ENCODE measurements at regions not wholly inside any gene's neighbourhood (a gene's known extent, or its start where the extent isn't known, plus 50 kb on each side); places are given as distances from the start of the nearest gene placed in this dataset.

- H3K27ac ChIP-seq = no peak overlapping the region
- no peaks in the 10 kb centered on the region for H3K9me3 ChIP-seq
- no peaks in the 10 kb centered on the region for H3K36me3 ChIP-seq
- H3K4me1 ChIP-seq = peaks cover 0 to 6% of the 10 kb centered on the region in 2 donors
- no peak for DNase-seq (ENCODE audit: low spot score)
- no peak for TF ChIP-seq CTCF (IDR thresholded peaks at IDR 0.05)
- no peak overlapping the region for H3K4me3 ChIP-seq
- H3K27me3 ChIP-seq = no peaks in the 10 kb centered on the region
These were observed 181.0 kb upstream of the ANKRD28 start for GRCh38 chr3:15978801-15979200.

GRCh38 chr3:15979495-15979894 lies 181.7 kb upstream of the ANKRD28 start:
- peaks cover 0 to 6% of the 10 kb centered on the region in 2 donors for H3K4me1 ChIP-seq
- no peaks in the 10 kb centered on the region for H3K9me3 ChIP-seq
- no peak for TF ChIP-seq CTCF (IDR thresholded peaks at IDR 0.05)
- no peak for DNase-seq (ENCODE audit: low spot score)
- no peak overlapping the region for H3K4me3 ChIP-seq
- no peaks in the 10 kb centered on the region for H3K36me3 ChIP-seq
- no peaks in the 10 kb centered on the region for H3K27me3 ChIP-seq
- no peak overlapping the region for H3K27ac ChIP-seq

- no peak for TF ChIP-seq CTCF (IDR thresholded peaks at IDR 0.05)
- H3K27me3 ChIP-seq = no peaks in the 10 kb centered on the region
- no peak for DNase-seq (ENCODE audit: low spot score)
- H3K27ac ChIP-seq = no peak overlapping the region
- H3K36me3 ChIP-seq = no peaks in the 10 kb centered on the region
- H3K4me3 ChIP-seq = no peak overlapping the region
- peaks cover 0 to 6% of the 10 kb centered on the region in 2 donors for H3K4me1 ChIP-seq
- H3K9me3 ChIP-seq = peaks cover 0 to 2% of the 10 kb centered on the region in 2 donors
These were observed 182.1 kb upstream of the ANKRD28 start for GRCh38 chr3:15979900-15980299.

GRCh38 chr3:15982243-15982642 lies 184.5 kb upstream of the ANKRD28 start:
- Histone ChIP-seq H3K4me3 (no peak overlapping the region), H3K36me3 (no peaks in the 10 kb centered on the region), H3K4me1 (peaks cover 0 to 6% of the 10 kb centered on the region in 2 donors), H3K27me3 (no peaks in the 10 kb centered on the region), H3K27ac (no peak overlapping the region), H3K9me3 (peaks cover 0 to 4% of the 10 kb centered on the region in 2 donors)
- no peak for TF ChIP-seq CTCF (IDR thresholded peaks at IDR 0.05)
- no peak for DNase-seq (ENCODE audit: low spot score)

GRCh38 chr3:15982667-15983196 lies 185.0 kb upstream of the ANKRD28 start:
- peak overlapping the region in 1 of 2 donors; percentile 3 for H3K4me3 ChIP-seq
- peak overlapping the region in 1 of 2 donors; percentile 20 for H3K27ac ChIP-seq
- no peaks in the 10 kb centered on the region for H3K27me3 ChIP-seq
- H3K9me3 ChIP-seq = peaks cover 0 to 4% of the 10 kb centered on the region in 2 donors
- DNase-seq (ENCODE audit: low spot score) = no peak
- no peaks in the 10 kb centered on the region for H3K36me3 ChIP-seq
- H3K4me1 ChIP-seq = peaks cover 0 to 6% of the 10 kb centered on the region in 2 donors
- TF ChIP-seq CTCF (IDR thresholded peaks at IDR 0.05) = no peak

- Histone ChIP-seq H3K27me3 (no peaks in the 10 kb centered on the region), H3K4me1 (peaks cover 0 to 6% of the 10 kb centered on the region in 2 donors), H3K4me3 (no peak overlapping the region), H3K36me3 (no peaks in the 10 kb centered on the region), H3K9me3 (peaks cover 0 to 4% of the 10 kb centered on the region in 2 donors), H3K27ac (peak overlapping the region in 1 of 2 donors; percentile 20)
- no peak for DNase-seq (ENCODE audit: low spot score)
- no peak for TF ChIP-seq CTCF (IDR thresholded peaks at IDR 0.05)
These were observed 185.5 kb upstream of the ANKRD28 start for GRCh38 chr3:15983232-15983631.

Data from right atrium auricular region (tissue), 2 donors.